IPS DF 4.7 (cell line): ENCODE measurements at regions not wholly inside any gene's neighbourhood (a gene's known extent, or its start where the extent isn't known, plus 50 kb on each side); places are given as distances from the start of the nearest gene placed in this dataset.
"Not testable (repeated sequence)": the region's sequence is repeated elsewhere in the genome, so short reads cannot be mapped to it uniquely, and the experiment has no call there.

Source experiments
- DNase-seq: peaks from one replicate; pipeline ENCODE4 v3.0.0-alpha.2; 2013; ENCODE audit warnings: low spot score; ENCODE audit errors: extremely low read depth

GRCh38 chr2:194705398-194705797, 951.6 kb upstream of the SLC39A10 start:
- no peak for DNase-seq

DNA sequence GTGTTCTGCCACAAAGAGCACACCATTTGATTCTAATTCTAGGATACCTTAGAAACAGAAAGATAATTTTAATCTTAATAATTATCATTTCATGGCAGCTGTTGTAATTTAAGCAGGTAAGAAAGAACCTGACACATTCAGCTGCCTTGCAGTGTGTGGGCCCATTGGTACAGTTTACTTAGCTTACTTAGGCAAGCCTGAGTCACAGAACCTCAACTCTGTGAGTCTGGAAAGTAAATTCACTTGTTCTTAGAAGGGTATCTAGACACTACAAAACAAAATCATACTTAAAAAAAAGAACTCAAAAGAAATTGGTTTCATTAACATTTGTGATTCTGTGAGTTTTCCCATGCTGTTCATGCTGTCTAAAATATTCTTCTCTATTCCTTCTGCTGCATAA, 956.3 kb upstream of the SLC39A10 start:
- DNase-seq, result no peak

DNA sequence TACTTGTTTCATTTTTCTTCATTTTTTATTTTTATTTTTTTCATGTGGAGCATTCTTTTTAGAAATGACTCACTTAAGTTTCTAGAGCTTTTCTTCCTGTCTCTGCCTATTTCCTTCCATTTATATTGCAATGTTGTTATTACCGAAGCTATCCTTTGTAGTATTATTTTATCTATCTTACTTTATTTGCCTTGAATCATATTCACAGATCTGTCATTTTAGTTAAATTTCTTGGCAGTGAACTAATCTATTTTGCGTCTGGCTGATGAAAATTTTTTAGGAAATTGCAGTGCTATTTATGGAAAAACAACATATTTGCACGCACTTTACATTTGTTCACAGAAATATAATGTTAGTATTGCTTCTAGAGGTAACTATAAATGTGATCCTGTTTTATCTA, 956.9 kb upstream of the SLC39A10 start:
- DNase-seq, result no peak

GRCh38 chr2:194698012-194698411, 959.0 kb upstream of the SLC39A10 start:
- DNase-seq, result no peak

- DNase-seq, result no peak
These were observed 959.6 kb upstream of the SLC39A10 start for GRCh38 chr2:194697439-194697838.

- no peak for DNase-seq
These were observed 960.3 kb upstream of the SLC39A10 start for GRCh38 chr2:194696690-194697089.

GRCh38 chr2:194686569-194686968, 970.5 kb upstream of the SLC39A10 start:
- DNase-seq, result no peak

- no peak for DNase-seq
These were observed 983.0 kb upstream of the SLC39A10 start for GRCh38 chr2:194674043-194674442.

GRCh38 chr2:194672994-194673393, 984.0 kb upstream of the SLC39A10 start:
- no peak for DNase-seq

DNA sequence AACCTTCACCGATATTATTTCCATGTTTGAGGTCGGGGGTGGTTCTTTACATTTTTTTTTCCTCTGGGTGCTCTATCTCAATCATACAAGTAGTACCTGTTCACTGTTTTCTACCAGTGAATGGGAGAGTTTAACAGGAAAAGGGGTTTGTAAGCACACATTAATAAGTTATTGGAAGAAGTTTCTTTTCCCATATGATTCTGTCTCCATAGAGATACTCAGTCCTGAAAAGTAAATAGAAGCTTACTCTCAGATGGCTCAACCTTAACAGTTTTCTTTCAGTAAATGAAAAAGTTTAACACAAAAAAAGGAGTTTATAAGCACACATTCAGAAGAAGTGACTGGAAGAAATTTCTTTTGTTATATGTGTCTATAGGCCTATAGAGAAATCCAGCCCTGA, 995.6 kb upstream of the SLC39A10 start:
- no peak for DNase-seq

DNA sequence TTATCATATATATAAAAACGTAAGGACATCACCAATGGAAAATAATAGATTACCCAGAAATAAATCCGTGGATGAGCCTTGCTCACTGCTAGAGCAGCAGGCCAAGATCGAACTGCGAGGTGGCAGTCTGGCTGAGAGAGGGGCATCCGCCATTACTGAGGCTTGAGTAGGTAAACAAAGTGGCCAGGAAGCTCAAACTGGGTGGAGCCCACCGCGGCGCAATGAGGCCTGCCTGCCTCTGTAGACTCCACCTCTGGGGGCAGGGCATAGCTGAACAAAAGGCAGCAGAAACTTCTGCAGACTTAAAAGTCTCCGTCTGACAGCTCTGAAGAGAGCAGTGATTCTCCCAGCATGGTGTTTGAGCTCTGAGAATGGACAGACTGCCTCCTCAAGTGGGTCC, 1018.0 kb upstream of the SLC39A10 start:
- DNase-seq, result not testable (repeated sequence)

GRCh38 chr2:194621945-194622344, 1035.1 kb upstream of the SLC39A10 start:
- no peak for DNase-seq

GRCh38 chr2:194619366-194619765, 1037.7 kb upstream of the SLC39A10 start:
- no peak for DNase-seq

- no peak for DNase-seq
These were observed 1038.6 kb upstream of the SLC39A10 start for GRCh38 chr2:194618432-194618831.

DNA sequence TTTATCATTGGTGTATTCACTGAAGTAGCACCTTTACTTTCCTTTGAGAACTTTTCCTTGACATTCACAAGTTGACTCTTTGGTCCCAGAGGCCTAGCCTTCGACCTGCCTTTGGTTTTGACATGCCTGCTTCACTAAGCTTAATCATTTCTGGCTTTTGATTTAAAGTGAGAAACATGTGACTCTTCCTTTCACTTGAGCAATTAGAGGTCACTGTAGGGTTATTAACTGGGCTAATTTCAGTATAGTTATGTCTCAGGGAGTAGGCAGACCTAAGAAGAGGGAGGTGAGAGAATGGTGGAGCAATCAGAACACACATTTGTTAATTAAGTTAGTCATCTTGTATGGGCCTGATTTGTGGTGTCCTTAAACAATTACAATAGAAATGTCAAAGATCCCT, 1040.7 kb upstream of the SLC39A10 start:
- no peak for DNase-seq

- DNase-seq, result no peak
These were observed 1046.7 kb upstream of the SLC39A10 start for GRCh38 chr2:194610297-194610696.

DNA sequence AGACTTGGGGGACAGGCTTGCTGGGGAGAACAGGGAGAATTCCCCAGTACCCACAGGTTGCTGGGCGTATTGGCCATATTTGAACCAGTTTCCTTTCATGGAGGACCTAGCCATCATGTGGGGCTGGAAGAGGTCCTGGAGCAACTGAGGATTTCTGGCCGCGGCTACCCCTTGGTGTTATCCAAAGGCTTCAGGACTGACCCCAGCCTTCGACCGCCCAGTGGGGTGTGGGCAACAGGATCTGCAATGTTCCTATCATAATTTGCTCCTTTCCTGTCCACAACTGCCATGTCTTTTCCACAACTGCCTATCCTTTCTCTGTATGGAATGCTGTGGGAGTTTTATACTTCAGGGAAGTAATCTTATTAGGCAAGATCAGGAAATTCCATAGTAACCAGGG, 1053.6 kb upstream of the SLC39A10 start:
- DNase-seq, result no peak

GRCh38 chr2:194602750-194603149, 1054.3 kb upstream of the SLC39A10 start:
- DNase-seq, result no peak

DNA sequence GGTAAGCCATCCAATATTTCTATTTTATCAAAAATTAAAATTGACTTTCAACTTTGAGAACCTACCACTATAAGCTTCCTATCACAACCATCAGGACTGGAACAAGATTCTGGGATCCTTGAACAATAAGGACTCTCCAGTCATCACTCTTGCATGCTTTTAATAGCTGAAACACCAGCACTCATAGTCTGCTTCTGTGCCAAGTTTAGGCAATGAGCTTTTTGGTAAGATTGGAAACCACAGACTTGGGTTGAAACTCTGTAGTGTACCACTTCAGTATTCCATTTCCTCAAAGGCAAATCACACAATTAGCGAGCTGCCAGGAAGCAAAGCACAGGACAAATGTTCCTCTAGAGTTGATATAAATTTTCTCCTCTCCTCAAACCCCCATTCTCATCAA, 1065.8 kb upstream of the SLC39A10 start:
- DNase-seq, result no peak

DNA sequence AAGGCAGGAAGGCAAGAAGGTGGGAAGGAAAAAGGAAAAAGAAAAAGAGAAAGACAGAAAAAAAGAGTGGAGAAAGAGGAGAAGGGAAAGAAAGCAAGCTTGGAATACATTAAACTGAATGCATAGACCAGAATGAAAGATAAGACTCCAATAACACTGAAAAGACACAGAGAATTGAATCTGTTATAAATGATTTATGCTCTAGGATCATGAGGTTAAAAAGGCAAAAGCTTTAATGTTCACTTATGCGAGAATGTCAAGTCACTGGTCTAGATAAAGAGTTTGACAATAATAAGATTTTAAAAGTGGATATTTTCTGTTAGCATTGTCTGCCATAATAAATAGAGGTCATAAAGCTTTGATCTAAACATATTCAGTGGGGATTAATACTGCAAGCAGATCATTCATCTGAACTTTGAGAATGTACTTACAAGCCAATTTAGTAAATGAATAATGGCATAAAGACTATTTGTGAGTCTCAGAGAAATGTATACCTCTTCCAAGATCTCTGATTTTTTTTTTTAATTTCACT, 1069.2 kb upstream of the SLC39A10 start:
- no peak for DNase-seq

GRCh38 chr2:194567661-194568017, 1089.4 kb upstream of the SLC39A10 start:
- DNase-seq, result no peak

GRCh38 chr2:194566907-194567660, 1089.9 kb upstream of the SLC39A10 start:
- DNase-seq, result no peak

DNA sequence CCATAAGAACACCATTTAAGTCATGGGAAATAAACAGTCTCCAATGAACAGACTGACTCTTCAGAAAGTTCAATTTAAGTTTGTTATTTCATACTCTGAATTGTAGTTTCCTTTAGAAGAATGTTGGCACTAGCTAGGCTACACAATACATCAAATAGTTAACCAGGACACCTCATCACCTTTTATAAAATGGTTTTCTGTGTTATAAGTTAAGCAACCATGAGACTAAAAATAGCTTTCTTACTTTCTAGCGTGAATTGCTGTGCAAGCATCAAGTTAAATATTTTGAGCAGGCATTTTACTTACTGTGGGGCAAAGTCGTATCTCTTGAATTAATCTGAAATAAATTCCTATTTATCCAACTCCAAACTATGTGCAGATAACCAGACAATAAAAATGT, 1092.6 kb upstream of the SLC39A10 start:
- DNase-seq, result no peak
